Activated naive CD8-positive, alpha-beta T cell treated with anti-CD3 and anti-CD28 coated beads for 36 hours (primary cell): ENCODE measurements at regions not wholly inside any gene's neighbourhood (a gene's known extent, or its start where the extent isn't known, plus 50 kb on each side); places are given as distances from the start of the nearest gene placed in this dataset.

ENCODE experiments used
- DNase-seq: peaks from one replicate; pipeline ENCODE4 v3.0.0; 2021
- H3K27ac Mint-ChIP-seq: one replicate; pipeline ENCODE4 v1.8.0; 2022; ENCODE audit warnings: mild to moderate bottlenecking, moderate library complexity, mixed read lengths
- H3K27me3 Mint-ChIP-seq: one replicate; pipeline ENCODE4 v1.8.0; 2022; ENCODE audit warnings: mild to moderate bottlenecking, mixed read lengths
- H3K36me3 Mint-ChIP-seq: one replicate; pipeline ENCODE4 v1.8.0; 2021; ENCODE audit warnings: mild to moderate bottlenecking, mixed read lengths
- H3K4me1 Mint-ChIP-seq: one replicate; pipeline ENCODE4 v1.8.0; 2021; ENCODE audit warnings: mixed read lengths
- H3K4me3 Mint-ChIP-seq: one replicate; pipeline ENCODE4 v1.8.0; 2022; ENCODE audit warnings: mild to moderate bottlenecking, moderate library complexity, mixed read lengths
- H3K9me3 Mint-ChIP-seq: one replicate; pipeline ENCODE4 v1.8.0; 2022; ENCODE audit warnings: mixed read lengths

GRCh38 chr5:97847920-97848631 is 665.0 kb upstream of the RIOK2 start:
- Mint-ChIP-seq H3K36me3 (no peaks in the 10 kb centered on the region), H3K27me3 (no peaks in the 10 kb centered on the region), H3K4me3 (no peak overlapping the region)

GRCh38 chr5:97851036-97851435 is 668.0 kb upstream of the RIOK2 start:
- no peak for DNase-seq
- H3K4me1 Mint-ChIP-seq, result no peaks in the 10 kb centered on the region
- H3K4me3 Mint-ChIP-seq, result no peak overlapping the region
- no peaks in the 10 kb centered on the region for H3K9me3 Mint-ChIP-seq
- no peak overlapping the region for H3K27ac Mint-ChIP-seq
- H3K27me3 Mint-ChIP-seq, result no peaks in the 10 kb centered on the region
- no peaks in the 10 kb centered on the region for H3K36me3 Mint-ChIP-seq

More at GRCh38 chr5:97847920-97848631, 665.0 kb upstream of the RIOK2 start:
- no peaks in the 10 kb centered on the region for H3K4me1 Mint-ChIP-seq
- no peak for DNase-seq
- H3K9me3 Mint-ChIP-seq, result no peaks in the 10 kb centered on the region
- no peak overlapping the region for H3K27ac Mint-ChIP-seq

GRCh38 chr5:97854871-97855762 is 672.1 kb upstream of the RIOK2 start:
- no peak overlapping the region for H3K4me3 Mint-ChIP-seq
- no peak for DNase-seq
- H3K9me3 Mint-ChIP-seq, result peaks cover 13% of the 10 kb centered on the region
- no peaks in the 10 kb centered on the region for H3K36me3 Mint-ChIP-seq
- no peak overlapping the region for H3K27ac Mint-ChIP-seq
- no peaks in the 10 kb centered on the region for H3K4me1 Mint-ChIP-seq
- H3K27me3 Mint-ChIP-seq, result no peaks in the 10 kb centered on the region

GRCh38 chr5:97874491-97874890 is 691.4 kb upstream of the RIOK2 start:
- no peaks in the 10 kb centered on the region for H3K36me3 Mint-ChIP-seq
- no peaks in the 10 kb centered on the region for H3K27me3 Mint-ChIP-seq
- no peaks in the 10 kb centered on the region for H3K4me1 Mint-ChIP-seq
- DNase-seq, result no peak
- no peaks in the 10 kb centered on the region for H3K9me3 Mint-ChIP-seq
- no peak overlapping the region for H3K4me3 Mint-ChIP-seq
- no peak overlapping the region for H3K27ac Mint-ChIP-seq

GRCh38 chr5:97876272-97876671 is 693.2 kb upstream of the RIOK2 start:
- Mint-ChIP-seq H3K4me1 (no peaks in the 10 kb centered on the region), H3K4me3 (no peak overlapping the region), H3K27me3 (no peaks in the 10 kb centered on the region), H3K27ac (no peak overlapping the region), H3K9me3 (no peaks in the 10 kb centered on the region), H3K36me3 (no peaks in the 10 kb centered on the region)
- no peak for DNase-seq

- Mint-ChIP-seq H3K4me1 (no peaks in the 10 kb centered on the region), H3K27ac (no peak overlapping the region), H3K27me3 (no peaks in the 10 kb centered on the region), H3K4me3 (no peak overlapping the region), H3K36me3 (no peaks in the 10 kb centered on the region), H3K9me3 (no peaks in the 10 kb centered on the region)
- DNase-seq, result no peak
Measured at GRCh38 chr5:97877588-97877987, 694.5 kb upstream of the RIOK2 start.

GRCh38 chr5:97888439-97888838 is 705.4 kb upstream of the RIOK2 start:
- no peak for DNase-seq
- Mint-ChIP-seq H3K27ac (no peak overlapping the region), H3K4me1 (peaks cover 3% of the 10 kb centered on the region), H3K9me3 (peaks cover 2% of the 10 kb centered on the region), H3K4me3 (no peak overlapping the region), H3K36me3 (no peaks in the 10 kb centered on the region), H3K27me3 (no peaks in the 10 kb centered on the region)

GRCh38 chr5:97891971-97892370 is 708.9 kb upstream of the RIOK2 start:
- H3K27ac Mint-ChIP-seq, result no peak overlapping the region
- no peak overlapping the region for H3K4me3 Mint-ChIP-seq
- no peaks in the 10 kb centered on the region for H3K36me3 Mint-ChIP-seq
- no peak for DNase-seq
- no peaks in the 10 kb centered on the region for H3K27me3 Mint-ChIP-seq
- peaks cover 5% of the 10 kb centered on the region for H3K9me3 Mint-ChIP-seq
- H3K4me1 Mint-ChIP-seq, result peaks cover 3% of the 10 kb centered on the region

- DNase-seq, result no peak
- Mint-ChIP-seq H3K27ac (no peak overlapping the region), H3K4me3 (no peak overlapping the region), H3K36me3 (no peaks in the 10 kb centered on the region), H3K4me1 (no peaks in the 10 kb centered on the region), H3K9me3 (peaks cover 17% of the 10 kb centered on the region), H3K27me3 (no peaks in the 10 kb centered on the region)
Measured at GRCh38 chr5:97903742-97904141, 720.7 kb upstream of the RIOK2 start.

GRCh38 chr5:97906135-97906534 is 723.1 kb upstream of the RIOK2 start:
- Mint-ChIP-seq H3K4me1 (no peaks in the 10 kb centered on the region), H3K27me3 (no peaks in the 10 kb centered on the region), H3K9me3 (peaks cover 9% of the 10 kb centered on the region)

GRCh38 chr5:97907646-97908400 is 724.8 kb upstream of the RIOK2 start:
- Mint-ChIP-seq H3K4me3 (no peak overlapping the region), H3K27ac (no peak overlapping the region), H3K4me1 (no peaks in the 10 kb centered on the region), H3K36me3 (no peaks in the 10 kb centered on the region), H3K27me3 (no peaks in the 10 kb centered on the region), H3K9me3 (peaks cover 4% of the 10 kb centered on the region)
- no peak for DNase-seq

More at GRCh38 chr5:97906135-97906534, 723.1 kb upstream of the RIOK2 start:
- DNase-seq, result no peak
- H3K27ac Mint-ChIP-seq, result no peak overlapping the region
- H3K4me3 Mint-ChIP-seq, result no peak overlapping the region
- no peaks in the 10 kb centered on the region for H3K36me3 Mint-ChIP-seq

GRCh38 chr5:97909541-97909940 is 726.5 kb upstream of the RIOK2 start:
- Mint-ChIP-seq H3K36me3 (no peaks in the 10 kb centered on the region), H3K4me3 (no peak overlapping the region), H3K27ac (no peak overlapping the region), H3K27me3 (no peaks in the 10 kb centered on the region), H3K4me1 (no peaks in the 10 kb centered on the region), H3K9me3 (no peaks in the 10 kb centered on the region)
- DNase-seq, result no peak

GRCh38 chr5:97914483-97914882 is 731.4 kb upstream of the RIOK2 start:
- DNase-seq, result no peak
- no peaks in the 10 kb centered on the region for H3K27me3 Mint-ChIP-seq
- no peak overlapping the region for H3K4me3 Mint-ChIP-seq
- no peaks in the 10 kb centered on the region for H3K4me1 Mint-ChIP-seq
- H3K9me3 Mint-ChIP-seq, result no peaks in the 10 kb centered on the region
- no peak overlapping the region for H3K27ac Mint-ChIP-seq
- no peaks in the 10 kb centered on the region for H3K36me3 Mint-ChIP-seq

GRCh38 chr5:97915106-97915505 is 732.1 kb upstream of the RIOK2 start:
- Mint-ChIP-seq H3K27ac (no peak overlapping the region), H3K27me3 (no peaks in the 10 kb centered on the region), H3K4me1 (no peaks in the 10 kb centered on the region), H3K9me3 (no peaks in the 10 kb centered on the region), H3K4me3 (no peak overlapping the region), H3K36me3 (no peaks in the 10 kb centered on the region)
- DNase-seq, result no peak

- H3K36me3 Mint-ChIP-seq, result no peaks in the 10 kb centered on the region
- DNase-seq, result no peak
- H3K9me3 Mint-ChIP-seq, result no peaks in the 10 kb centered on the region
- H3K27me3 Mint-ChIP-seq, result no peaks in the 10 kb centered on the region
- H3K27ac Mint-ChIP-seq, result no peak overlapping the region
- H3K4me1 Mint-ChIP-seq, result no peaks in the 10 kb centered on the region
- H3K4me3 Mint-ChIP-seq, result no peak overlapping the region
Measured at GRCh38 chr5:97918057-97918456, 735.0 kb upstream of the RIOK2 start.
